Chondrocyte (in vitro differentiated cells): ENCODE measurements at regions not wholly inside any gene's neighbourhood (a gene's known extent, or its start where the extent isn't known, plus 50 kb on each side); places are given as distances from the start of the nearest gene placed in this dataset.

Experiments
- DNase-seq: peaks from one replicate; pipeline ENCODE4 v3.0.0; 2021; ENCODE audit warnings: mixed read lengths, low spot score
- H3K27ac Mint-ChIP-seq: one replicate; pipeline ENCODE4 v1.8.0; 2021; ENCODE audit warnings: mild to moderate bottlenecking, moderate library complexity, mixed read lengths; ENCODE audit not compliant: unreplicated experiment
- H3K27me3 Mint-ChIP-seq: 2 replicates; pipeline ENCODE4 v1.8.0; 2021; ENCODE audit warnings: low read depth, mixed read lengths
- H3K36me3 Mint-ChIP-seq: 2 replicates; pipeline ENCODE4 v1.8.0; 2021; ENCODE audit warnings: low read depth, mixed read lengths
- H3K4me1 Mint-ChIP-seq: 2 replicates; pipeline ENCODE4 v1.8.0; 2021; ENCODE audit warnings: low read depth, mild to moderate bottlenecking, mixed read lengths
- H3K4me3 Mint-ChIP-seq: one replicate; pipeline ENCODE4 v1.8.0; 2021; ENCODE audit warnings: mild to moderate bottlenecking, moderate library complexity, mixed read lengths; ENCODE audit not compliant: unreplicated experiment
- H3K9me3 Mint-ChIP-seq: 2 replicates; pipeline ENCODE4 v1.8.0; 2021; ENCODE audit warnings: low read depth, mixed read lengths
- CTCF ChIP-seq: fragments of 200-600 bp; sonication (generic); IDR thresholded peaks from 2 replicates; pipeline ENCODE4 v1.5.0; 2021; ENCODE audit warnings: antibody characterized with exemption, mild to moderate bottlenecking, moderate library complexity

DNA sequence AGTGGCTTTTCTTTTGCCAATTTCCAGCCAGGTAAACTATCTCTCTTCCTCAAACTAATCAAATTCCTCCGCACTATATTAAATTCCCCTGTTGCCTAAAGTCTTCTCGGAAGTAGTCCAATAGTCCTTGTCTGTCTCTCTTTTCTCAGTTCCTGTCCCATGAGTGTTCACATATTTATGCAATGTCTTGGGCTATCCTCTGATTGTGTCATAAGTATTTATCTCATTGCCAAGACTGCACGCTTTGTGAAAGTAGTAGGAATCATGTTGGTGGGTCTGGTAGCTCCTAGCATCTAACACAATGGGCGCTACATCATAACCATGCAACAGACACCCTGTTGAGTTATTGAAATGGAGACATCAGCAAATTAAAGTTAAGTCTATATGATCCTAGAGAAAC is 59.9 kb upstream of the POU3F3 start:
- no peak for TF ChIP-seq CTCF
- no peaks in the 10 kb centered on the region for H3K9me3 Mint-ChIP-seq
- no peaks in the 10 kb centered on the region for H3K27me3 Mint-ChIP-seq
- H3K36me3 Mint-ChIP-seq = no peaks in the 10 kb centered on the region
- no peak overlapping the region for H3K4me3 Mint-ChIP-seq
- H3K27ac Mint-ChIP-seq = peak overlapping the region; percentile 12
- no peak for DNase-seq
- peaks cover 76% of the 10 kb centered on the region for H3K4me1 Mint-ChIP-seq

GRCh38 chr2:104794441-104794840 is 59.5 kb upstream of the POU3F3 start:
- Mint-ChIP-seq H3K9me3 (no peaks in the 10 kb centered on the region), H3K36me3 (no peaks in the 10 kb centered on the region), H3K27me3 (no peaks in the 10 kb centered on the region), H3K27ac (peak overlapping the region; percentile 76), H3K4me1 (peaks cover 75% of the 10 kb centered on the region), H3K4me3 (no peak overlapping the region)
- no peak for TF ChIP-seq CTCF
- no peak for DNase-seq
